NT2/D1 (cell line): ENCODE measurements at regions not wholly inside any gene's neighbourhood (a gene's known extent, or its start where the extent isn't known, plus 50 kb on each side); places are given as distances from the start of the nearest gene placed in this dataset.

Source experiments
- DNase-seq: peaks from one replicate; pipeline ENCODE4 v3.0.0-alpha.2; 2011; ENCODE audit warnings: low read depth, low spot score
- H3K27me3 ChIP-seq: 2 replicates; pipeline ENCODE4 v1.6.0; 2011; ENCODE audit warnings: mild to moderate bottlenecking; ENCODE audit not compliant: insufficient read length, insufficient read depth
- H3K36me3 ChIP-seq: 2 replicates; pipeline ENCODE4 v1.6.1; 2011; ENCODE audit warnings: mild to moderate bottlenecking, low read length, mixed read lengths; ENCODE audit not compliant: insufficient read depth, insufficient read length
- H3K4me1 ChIP-seq: 2 replicates; pipeline ENCODE4 v1.5.1; 2011; ENCODE audit not compliant: insufficient read depth, insufficient read length
- H3K4me3 ChIP-seq: 2 replicates; pipeline ENCODE4 v1.5.1; 2011; ENCODE audit warnings: low read depth; ENCODE audit not compliant: insufficient read length
- H3K9ac ChIP-seq: 2 replicates; pipeline ENCODE4 v1.6.0; 2011; ENCODE audit warnings: low read depth; ENCODE audit not compliant: insufficient read length
- H3K9me3 ChIP-seq: 2 replicates; pipeline ENCODE4 v1.5.1; 2011; ENCODE audit warnings: mild to moderate bottlenecking, low read length; ENCODE audit not compliant: insufficient read depth
- SUZ12 ChIP-seq: IDR thresholded peaks from 2 replicates; pipeline ENCODE4 v1.6.1; 2011; ENCODE audit not compliant: insufficient read length, insufficient read depth; ENCODE audit errors: extremely low read depth
- YY1 ChIP-seq: IDR thresholded peaks from 2 replicates; pipeline ENCODE4 v1.6.1; 2011; ENCODE audit not compliant: insufficient read length, insufficient read depth
- ZNF274 ChIP-seq: IDR thresholded peaks from 2 replicates; pipeline ENCODE4 v1.6.1; 2011; ENCODE audit warnings: mild to moderate bottlenecking, low read depth, low read length

GRCh38 chr7:19401461-19401860, 256.2 kb upstream of the FERD3L start:
- TF ChIP-seq ZNF274 (no peak), YY1 (no peak)
- no peaks in the 10 kb centered on the region for H3K4me1 ChIP-seq
- no peaks in the 10 kb centered on the region for H3K27me3 ChIP-seq
- H3K9me3 ChIP-seq: no peaks in the 10 kb centered on the region
- H3K36me3 ChIP-seq: no peaks in the 10 kb centered on the region
- no peak for DNase-seq
- no peak overlapping the region for H3K9ac ChIP-seq
- H3K4me3 ChIP-seq: no peak overlapping the region

- H3K27me3 ChIP-seq: no peaks in the 10 kb centered on the region
- TF ChIP-seq YY1 (no peak), SUZ12 (no peak), ZNF274 (no peak)
- DNase-seq: no peak
Observed at GRCh38 chr7:19400758-19401254, 255.6 kb upstream of the FERD3L start.

GRCh38 chr7:19397911-19398310, 252.7 kb upstream of the FERD3L start:
- DNase-seq: no peak
- Histone ChIP-seq H3K9me3 (no peaks in the 10 kb centered on the region), H3K36me3 (no peaks in the 10 kb centered on the region), H3K9ac (no peak overlapping the region), H3K4me1 (no peaks in the 10 kb centered on the region), H3K27me3 (no peaks in the 10 kb centered on the region), H3K4me3 (no peak overlapping the region)
- TF ChIP-seq YY1 (no peak), ZNF274 (no peak), SUZ12 (no peak)

More at GRCh38 chr7:19400758-19401254, 255.6 kb upstream of the FERD3L start:
- no peaks in the 10 kb centered on the region for H3K4me1 ChIP-seq
- no peaks in the 10 kb centered on the region for H3K36me3 ChIP-seq
- no peaks in the 10 kb centered on the region for H3K9me3 ChIP-seq
- H3K4me3 ChIP-seq: no peak overlapping the region
- H3K9ac ChIP-seq: no peak overlapping the region

GRCh38 chr7:19392246-19392645, 247.0 kb upstream of the FERD3L start:
- Histone ChIP-seq H3K4me3 (no peak overlapping the region), H3K9ac (no peak overlapping the region), H3K36me3 (no peaks in the 10 kb centered on the region), H3K9me3 (no peaks in the 10 kb centered on the region), H3K27me3 (no peaks in the 10 kb centered on the region), H3K4me1 (no peaks in the 10 kb centered on the region)
- TF ChIP-seq SUZ12 (no peak), YY1 (no peak), ZNF274 (no peak)
- DNase-seq: no peak

GRCh38 chr7:19390795-19391194, 245.6 kb upstream of the FERD3L start:
- Histone ChIP-seq H3K4me1 (no peaks in the 10 kb centered on the region), H3K36me3 (no peaks in the 10 kb centered on the region), H3K9me3 (no peaks in the 10 kb centered on the region), H3K9ac (no peak overlapping the region), H3K27me3 (no peaks in the 10 kb centered on the region), H3K4me3 (no peak overlapping the region)
- TF ChIP-seq ZNF274 (no peak), YY1 (no peak), SUZ12 (no peak)
- no peak for DNase-seq

GRCh38 chr7:19381321-19381720, 236.1 kb upstream of the FERD3L start:
- TF ChIP-seq YY1: no peak
- no peak for TF ChIP-seq ZNF274
- no peak for TF ChIP-seq SUZ12
- no peak for DNase-seq
- no peak overlapping the region for H3K9ac ChIP-seq
- H3K4me1 ChIP-seq: no peaks in the 10 kb centered on the region
- no peaks in the 10 kb centered on the region for H3K27me3 ChIP-seq
- H3K9me3 ChIP-seq: no peaks in the 10 kb centered on the region
- no peak overlapping the region for H3K4me3 ChIP-seq
- no peaks in the 10 kb centered on the region for H3K36me3 ChIP-seq

- Histone ChIP-seq H3K4me3 (no peak overlapping the region), H3K4me1 (no peaks in the 10 kb centered on the region), H3K9ac (no peak overlapping the region), H3K27me3 (no peaks in the 10 kb centered on the region), H3K36me3 (no peaks in the 10 kb centered on the region), H3K9me3 (no peaks in the 10 kb centered on the region)
- no peak for TF ChIP-seq SUZ12
- no peak for TF ChIP-seq ZNF274
- DNase-seq: no peak
Observed at GRCh38 chr7:19378345-19378714, 233.1 kb upstream of the FERD3L start.

GRCh38 chr7:19377611-19378344, 232.6 kb upstream of the FERD3L start:
- H3K27me3 ChIP-seq: no peaks in the 10 kb centered on the region
- no peak overlapping the region for H3K9ac ChIP-seq
- no peak for TF ChIP-seq YY1
- no peak for TF ChIP-seq ZNF274
- no peak overlapping the region for H3K4me3 ChIP-seq
- DNase-seq: no peak
- H3K9me3 ChIP-seq: no peaks in the 10 kb centered on the region
- no peaks in the 10 kb centered on the region for H3K4me1 ChIP-seq
- no peaks in the 10 kb centered on the region for H3K36me3 ChIP-seq
